ENCODE measurements at regions not wholly inside any gene's neighbourhood (a gene's known extent, or its start where the extent isn't known, plus 50 kb on each side); places are given as distances from the start of the nearest gene placed in this dataset.
"Not testable (repeated sequence)": the region's sequence is repeated elsewhere in the genome, so short reads cannot be mapped to it uniquely, and the experiment has no call there.

GRCh38 chr10:80697926-80698325, 160.2 kb downstream of the SH2D4B start:
- DNase-seq (ENCODE audit: low read depth in 2 of 2), result no peak

GRCh38 chr10:80699602-80700039, 161.9 kb downstream of the SH2D4B start:
- DNase-seq (ENCODE audit: low read depth in 2 of 2), result peak; percentile 16 to 20

- no peak for DNase-seq (ENCODE audit: low read depth in 2 of 2)
These were observed 162.6 kb downstream of the SH2D4B start for GRCh38 chr10:80700252-80700651.

- no peak for DNase-seq (ENCODE audit: low read depth in 2 of 2)
These were observed 163.2 kb downstream of the SH2D4B start for GRCh38 chr10:80700760-80701444.

- no peak for DNase-seq (ENCODE audit: low read depth in 2 of 2)
These were observed 164.0 kb downstream of the SH2D4B start for GRCh38 chr10:80701706-80702105.

- no peak for DNase-seq (ENCODE audit: low read depth in 2 of 2)
These were observed 164.4 kb downstream of the SH2D4B start for GRCh38 chr10:80702143-80702542.

GRCh38 chr10:80705899-80706298, 168.2 kb downstream of the SH2D4B start:
- DNase-seq (ENCODE audit: low read depth in 2 of 2), result no peak

GRCh38 chr10:80708185-80708584, 170.5 kb downstream of the SH2D4B start:
- DNase-seq (ENCODE audit: low read depth in 2 of 2), result no peak

- DNase-seq (ENCODE audit: low read depth in 2 of 2), result no peak
These were observed 171.1 kb downstream of the SH2D4B start for GRCh38 chr10:80708808-80709207.

GRCh38 chr10:80709866-80710265, 172.2 kb downstream of the SH2D4B start:
- no peak for DNase-seq (ENCODE audit: low read depth in 2 of 2)

- no peak for DNase-seq (ENCODE audit: low read depth in 2 of 2)
These were observed 175.8 kb downstream of the SH2D4B start for GRCh38 chr10:80713398-80713928.

- no peak for DNase-seq (ENCODE audit: low read depth in 2 of 2)
These were observed 176.9 kb downstream of the SH2D4B start for GRCh38 chr10:80714566-80714965.

GRCh38 chr10:80718024-80718423, 180.3 kb downstream of the SH2D4B start:
- no peak for DNase-seq (ENCODE audit: low read depth in 2 of 2)

- no peak for DNase-seq (ENCODE audit: low read depth in 2 of 2)
These were observed 182.2 kb downstream of the SH2D4B start for GRCh38 chr10:80719935-80720334.

- DNase-seq (ENCODE audit: low read depth in 2 of 2), result no peak
These were observed 182.8 kb downstream of the SH2D4B start for GRCh38 chr10:80720549-80720948.

GRCh38 chr10:80728354-80728753, 190.7 kb downstream of the SH2D4B start:
- not testable (repeated sequence) for DNase-seq (ENCODE audit: low read depth in 2 of 2)

- no peak for DNase-seq (ENCODE audit: low read depth in 2 of 2)
These were observed 192.2 kb downstream of the SH2D4B start for GRCh38 chr10:80729896-80730295.

GRCh38 chr10:80730522-80730921, 192.8 kb downstream of the SH2D4B start:
- DNase-seq (ENCODE audit: low read depth in 2 of 2), result no peak

GRCh38 chr10:80734589-80734988, 196.9 kb downstream of the SH2D4B start:
- no peak for DNase-seq (ENCODE audit: low read depth in 2 of 2)

GRCh38 chr10:80737209-80737608, 199.5 kb downstream of the SH2D4B start:
- DNase-seq (ENCODE audit: low read depth in 2 of 2), result no peak

GRCh38 chr10:80739328-80739727, 201.6 kb downstream of the SH2D4B start:
- no peak for DNase-seq (ENCODE audit: low read depth in 2 of 2)

GRCh38 chr10:80739963-80740715, 202.4 kb downstream of the SH2D4B start:
- no peak for DNase-seq (ENCODE audit: low read depth in 2 of 2)

GRCh38 chr10:80741278-80741677, 203.6 kb downstream of the SH2D4B start:
- DNase-seq (ENCODE audit: low read depth in 2 of 2), result no peak
